ENCODE measurements at regions not wholly inside any gene's neighbourhood (a gene's known extent, or its start where the extent isn't known, plus 50 kb on each side); places are given as distances from the start of the nearest gene placed in this dataset.
"Not testable (repeated sequence)": the region's sequence is repeated elsewhere in the genome, so short reads cannot be mapped to it uniquely, and the experiment has no call there.

- DNase-seq = not testable (repeated sequence)
Observed at GRCh38 chr5:122669709-122670108, 105.2 kb upstream of the SNX2 start.

- DNase-seq = no peak
Observed at GRCh38 chr5:122673343-122673742, 101.5 kb upstream of the SNX2 start.

GRCh38 chr5:122674385-122674784 lies 100.5 kb upstream of the SNX2 start:
- DNase-seq = no peak

DNA sequence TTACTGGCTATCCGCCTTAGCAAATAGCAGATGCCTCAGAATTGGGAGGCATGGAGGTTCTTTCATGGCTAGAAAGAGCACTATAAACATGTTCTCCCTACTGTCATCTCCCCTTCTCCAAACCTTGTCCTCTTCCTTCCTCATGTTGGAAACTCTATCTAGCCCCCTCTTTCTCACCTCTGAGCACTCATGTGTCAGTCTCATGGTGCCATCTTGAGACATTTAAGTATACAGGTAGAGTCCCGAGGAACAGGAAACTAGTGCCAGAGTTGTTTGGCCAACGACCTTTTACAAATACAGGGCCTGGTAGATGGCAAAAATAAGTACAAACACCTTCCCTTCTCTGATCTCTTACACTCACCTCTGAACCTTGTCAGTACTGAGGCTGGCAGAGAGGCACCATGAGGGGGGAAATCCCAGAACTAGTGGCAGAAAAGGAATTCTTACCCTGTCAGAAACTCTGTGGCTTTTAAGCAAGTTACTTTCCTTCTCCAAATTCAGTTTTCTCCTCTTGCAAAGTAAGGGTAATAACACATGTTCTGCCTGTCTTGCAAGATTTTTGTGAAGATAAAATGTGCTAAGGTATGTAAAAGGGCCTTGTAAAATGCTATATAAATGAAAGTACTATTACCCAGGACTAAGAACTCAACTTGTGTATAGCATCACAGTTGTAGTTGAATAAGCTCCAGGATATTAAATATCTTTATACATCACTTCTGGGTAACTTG lies 94.1 kb upstream of the SNX2 start:
- DNase-seq = no peak

GRCh38 chr5:122683631-122684030 lies 91.2 kb upstream of the SNX2 start:
- DNase-seq = no peak

- no peak for DNase-seq
Observed at GRCh38 chr5:122690266-122690665, 84.6 kb upstream of the SNX2 start.

DNA sequence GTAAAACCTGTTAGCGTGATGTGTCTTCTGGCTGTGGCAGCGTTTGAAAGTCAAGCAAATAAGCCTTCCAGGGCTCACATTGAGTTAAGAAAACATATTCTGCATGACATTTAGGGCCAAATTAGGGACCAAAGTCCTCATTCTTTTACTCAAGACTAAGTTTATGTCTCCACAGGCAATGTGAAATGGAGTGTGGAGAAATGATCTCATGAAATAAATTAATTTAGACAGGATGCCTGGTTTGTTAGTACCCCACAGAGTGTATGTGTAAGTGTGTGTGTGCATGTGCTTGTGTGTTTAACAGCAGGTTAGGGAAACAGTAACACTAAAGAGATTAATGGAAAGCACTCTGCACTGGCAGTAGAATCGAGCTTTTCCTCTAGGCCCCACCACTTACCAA lies 82.9 kb upstream of the SNX2 start:
- no peak for DNase-seq

DNA sequence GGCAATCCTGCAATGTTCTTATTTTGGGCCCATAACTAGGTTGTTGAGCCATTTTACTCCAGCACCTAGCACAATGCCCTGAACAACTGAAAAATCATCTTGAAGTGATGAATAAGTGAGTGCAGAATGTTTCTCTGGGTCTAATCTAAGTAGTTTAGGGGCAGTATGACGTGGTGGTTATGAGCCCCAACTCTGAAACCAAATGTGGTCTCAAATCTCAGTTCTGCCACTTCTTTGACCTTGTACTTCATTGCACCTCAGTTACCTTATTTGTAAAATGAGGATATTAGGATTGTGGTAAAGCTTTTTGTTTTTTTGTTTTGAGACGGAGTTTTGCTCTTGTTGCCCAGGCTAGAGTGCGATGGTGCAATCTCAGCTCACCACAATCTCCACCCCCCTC lies 80.9 kb upstream of the SNX2 start:
- no peak for DNase-seq

DNA sequence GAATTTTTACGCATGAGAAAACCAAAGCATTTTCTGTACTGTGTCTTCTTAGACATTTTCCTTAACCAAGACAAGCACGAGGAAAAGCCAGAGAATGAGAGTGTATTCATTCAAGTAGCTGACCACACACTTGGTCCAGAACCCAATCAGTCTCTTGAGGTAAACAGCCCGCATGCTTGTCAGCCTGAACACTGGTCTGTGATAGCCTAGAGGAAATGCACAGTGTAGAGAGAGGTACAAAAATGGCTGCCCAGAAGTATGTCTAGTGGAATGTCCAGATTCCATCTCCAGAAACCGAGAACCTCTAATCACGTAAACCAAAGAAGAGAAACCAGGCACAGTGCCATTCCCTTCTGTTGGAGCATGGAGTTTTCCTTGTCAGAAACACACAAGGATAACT lies 80.0 kb upstream of the SNX2 start:
- DNase-seq = no peak

GRCh38 chr5:122696735-122697134 lies 78.1 kb upstream of the SNX2 start:
- DNase-seq = not testable (repeated sequence)

DNA sequence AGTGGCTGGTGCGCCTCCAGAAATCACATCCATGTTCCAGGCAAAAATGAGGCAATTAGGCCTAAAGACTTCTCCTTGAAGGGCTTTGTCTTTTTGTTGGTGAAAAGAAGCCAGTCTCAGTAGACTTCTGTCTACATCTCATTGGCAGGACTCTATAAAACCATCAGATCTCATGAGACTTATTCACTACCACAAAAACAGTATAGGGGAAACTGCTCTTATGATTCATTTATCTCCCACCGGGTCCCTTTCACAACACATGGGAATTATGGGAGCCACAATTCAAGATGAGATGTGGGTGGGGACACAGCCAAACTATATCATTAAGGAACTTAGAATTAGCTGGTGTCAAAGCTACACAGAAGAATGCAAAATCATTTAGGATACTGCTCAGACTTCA lies 77.7 kb upstream of the SNX2 start:
- no peak for DNase-seq

DNA sequence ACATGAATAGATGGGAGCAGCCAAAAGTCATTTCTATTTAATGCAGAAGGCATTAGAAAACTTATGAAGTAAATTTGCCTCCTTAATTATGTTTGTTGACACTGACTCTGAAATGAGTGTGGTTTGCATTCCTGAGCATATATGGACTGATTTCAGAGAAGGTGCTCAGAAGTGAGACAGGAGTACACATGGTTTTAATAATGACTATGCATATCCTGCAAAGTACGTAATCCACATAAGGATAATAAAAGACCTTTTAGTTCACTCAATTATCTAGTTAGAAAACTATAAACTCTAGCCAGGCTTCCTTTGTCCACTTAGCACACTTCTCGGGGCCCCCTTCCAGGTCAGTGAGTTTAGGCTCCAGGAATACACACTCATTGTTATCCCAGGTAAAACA lies 75.7 kb upstream of the SNX2 start:
- no peak for DNase-seq

DNA sequence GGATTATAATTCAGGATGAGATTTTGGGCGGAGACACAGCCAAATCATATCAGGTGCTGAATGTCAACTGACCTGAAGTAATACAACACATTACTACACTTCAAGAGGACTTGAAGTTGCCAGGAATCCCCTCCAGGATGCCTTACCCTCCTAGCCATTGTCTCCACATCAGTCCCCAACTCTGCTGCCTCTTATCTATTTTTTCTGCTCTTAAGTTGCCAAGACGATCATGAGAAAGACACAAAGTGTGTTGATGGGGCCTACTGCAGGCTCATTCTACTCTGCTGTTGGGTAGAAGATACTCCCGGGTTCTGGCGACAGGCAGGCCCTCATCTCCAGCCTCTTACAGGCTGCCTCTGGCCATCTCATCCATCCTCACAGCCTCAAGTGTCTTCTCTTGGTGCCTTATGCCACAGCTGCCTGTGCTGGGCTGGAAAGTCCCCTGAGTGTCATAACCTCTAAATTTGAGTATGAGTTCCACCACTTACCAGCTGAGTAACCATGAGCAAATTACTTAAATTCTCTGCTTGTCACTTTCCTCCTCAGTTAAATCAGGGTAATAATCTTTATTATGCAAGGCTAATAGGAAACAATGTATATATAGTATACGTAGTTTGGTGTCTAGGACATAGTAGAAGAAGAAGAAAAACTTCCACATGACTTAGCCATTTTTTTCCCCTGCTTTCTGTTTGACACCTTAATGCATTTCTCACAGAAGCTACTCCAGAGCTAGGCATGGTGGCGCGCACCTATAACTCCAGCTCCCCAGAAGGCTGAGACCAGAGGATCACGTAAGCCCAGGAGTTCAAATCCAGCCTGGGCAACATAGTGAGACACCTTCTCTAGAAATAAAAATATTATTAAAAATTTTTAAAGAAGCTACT lies 73.0 kb upstream of the SNX2 start:
- no peak for DNase-seq

- DNase-seq = no peak
Observed at GRCh38 chr5:122702524-122702875, 72.4 kb upstream of the SNX2 start.

GRCh38 chr5:122703203-122703602 lies 71.7 kb upstream of the SNX2 start:
- DNase-seq = no peak

DNA sequence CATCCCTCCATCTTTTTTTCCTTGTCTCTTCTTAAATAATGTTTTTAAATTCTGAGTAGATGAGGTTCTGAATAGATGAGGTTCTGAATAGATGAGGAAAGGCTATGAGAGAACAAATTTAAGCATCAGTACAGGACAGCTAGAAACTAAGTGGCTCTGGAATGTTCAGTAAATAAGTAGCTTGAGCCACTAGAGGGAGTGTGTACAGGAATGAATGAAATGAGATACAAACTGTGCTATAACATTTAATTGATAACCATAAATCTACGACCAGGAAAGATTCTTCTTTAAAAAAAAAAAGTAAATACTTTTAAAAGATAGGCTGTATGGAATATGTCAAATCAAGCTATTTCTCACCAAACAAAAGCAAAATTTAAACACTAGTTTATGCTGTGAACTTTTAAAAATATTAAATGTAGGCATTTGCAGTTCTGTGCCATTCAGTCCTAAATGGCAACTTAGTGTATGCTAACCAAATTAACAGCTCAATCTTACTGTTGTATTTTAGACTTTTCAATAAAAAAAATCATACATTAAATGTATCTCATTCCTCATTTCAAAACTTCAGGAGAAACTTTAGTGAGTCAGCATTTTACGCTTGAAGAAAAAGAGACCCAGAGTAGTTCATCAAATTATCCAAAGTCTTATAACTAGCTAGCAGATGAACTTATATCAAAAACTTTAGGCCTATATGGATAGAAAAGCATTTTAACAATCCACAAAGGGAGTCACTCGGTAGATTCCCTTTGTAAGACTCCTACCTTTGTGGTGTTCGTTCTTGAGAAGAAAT lies 70.4 kb upstream of the SNX2 start:
- no peak for DNase-seq

DNA sequence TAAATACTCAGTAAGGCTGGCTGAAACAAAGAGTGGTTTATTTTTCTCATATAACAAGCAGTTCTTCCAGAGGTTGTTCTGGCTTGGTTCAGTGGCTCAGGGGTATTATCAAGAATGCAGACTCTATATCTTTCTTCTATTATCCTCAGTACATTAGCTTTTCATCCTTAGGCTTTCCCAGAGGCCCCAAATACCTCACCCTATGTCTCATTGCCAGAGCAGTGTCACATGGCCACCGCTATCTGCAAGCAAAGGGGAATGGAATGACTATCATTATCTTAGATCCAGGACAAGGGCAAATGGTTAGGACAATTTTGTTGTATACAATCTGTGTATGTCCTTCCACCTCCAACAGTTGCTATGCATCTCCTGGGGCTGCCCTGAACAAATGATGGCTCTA lies 69.0 kb upstream of the SNX2 start:
- DNase-seq = no peak

GRCh38 chr5:122707796-122708195 lies 67.1 kb upstream of the SNX2 start:
- no peak for DNase-seq

GRCh38 chr5:122713041-122713440 lies 61.8 kb upstream of the SNX2 start:
- DNase-seq = no peak

DNA sequence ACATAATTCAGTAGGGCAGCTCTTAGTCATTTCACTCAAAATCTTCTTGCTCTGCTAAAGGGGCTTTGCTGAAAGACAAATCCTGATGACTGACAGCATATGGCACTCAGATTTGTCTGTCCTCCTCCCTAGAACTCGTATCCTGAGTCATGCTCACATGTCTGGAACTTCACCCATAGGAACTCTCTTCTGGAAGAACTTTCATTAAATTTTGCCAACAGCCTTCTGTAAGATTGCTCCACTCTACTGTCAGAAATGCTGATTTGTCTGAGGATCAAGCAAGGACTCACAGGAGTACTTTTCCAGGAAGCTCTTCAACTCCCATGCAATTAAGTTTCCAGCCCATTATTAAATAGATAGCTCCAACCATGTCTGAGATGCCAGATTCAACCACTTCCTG lies 59.8 kb upstream of the SNX2 start:
- DNase-seq = no peak

GRCh38 chr5:122718611-122719010 lies 56.3 kb upstream of the SNX2 start:
- no peak for DNase-seq

GRCh38 chr5:122719991-122720746 lies 54.7 kb upstream of the SNX2 start:
- no peak for DNase-seq

All from hypothalamus (tissue), 51 donors.